ENCODE measurements at regions not wholly inside any gene's neighbourhood (a gene's known extent, or its start where the extent isn't known, plus 50 kb on each side); places are given as distances from the start of the nearest gene placed in this dataset.

DNA sequence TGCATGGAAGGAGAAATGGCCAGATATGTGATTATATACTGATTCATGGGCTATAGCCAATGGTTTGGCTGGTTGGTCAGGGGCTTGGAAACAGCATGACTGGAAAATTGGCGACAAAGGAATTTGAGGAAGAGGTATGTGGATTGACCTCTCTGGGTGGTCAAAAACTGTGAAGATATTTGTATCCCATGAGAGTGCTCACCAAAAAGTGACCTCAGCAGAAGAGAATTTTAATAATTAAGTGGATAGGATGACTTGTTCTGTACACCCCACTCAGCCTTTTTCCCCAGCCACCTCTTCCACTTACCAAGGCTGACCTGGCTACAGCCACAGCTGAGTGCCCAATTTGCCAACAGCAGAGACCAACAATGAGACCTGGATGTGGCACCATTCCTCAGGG, 146.7 kb downstream of the GPR37 start:
- TF ChIP-seq BRCA1 (IDR thresholded peaks at IDR 0.05; ENCODE audit: low read depth, low read length) (no peak), POLR2AphosphoS5 (IDR thresholded peaks at IDR 0.05; ENCODE audit: low read depth, low read length) (no peak), ASH2L (IDR thresholded peaks at IDR 0.05; ENCODE audit: low read length) (no peak), POLR2A (IDR thresholded peaks at IDR 0.05; ENCODE audit: control extremely low read depth in 1 of 2, low read depth in 2 of 2, low read length in 2 of 2) (no peak), TCF12 (IDR thresholded peaks at IDR 0.05; ENCODE audit: low read depth, low read length) (no peak)
- TF ChIP-seq, protein P1, sequence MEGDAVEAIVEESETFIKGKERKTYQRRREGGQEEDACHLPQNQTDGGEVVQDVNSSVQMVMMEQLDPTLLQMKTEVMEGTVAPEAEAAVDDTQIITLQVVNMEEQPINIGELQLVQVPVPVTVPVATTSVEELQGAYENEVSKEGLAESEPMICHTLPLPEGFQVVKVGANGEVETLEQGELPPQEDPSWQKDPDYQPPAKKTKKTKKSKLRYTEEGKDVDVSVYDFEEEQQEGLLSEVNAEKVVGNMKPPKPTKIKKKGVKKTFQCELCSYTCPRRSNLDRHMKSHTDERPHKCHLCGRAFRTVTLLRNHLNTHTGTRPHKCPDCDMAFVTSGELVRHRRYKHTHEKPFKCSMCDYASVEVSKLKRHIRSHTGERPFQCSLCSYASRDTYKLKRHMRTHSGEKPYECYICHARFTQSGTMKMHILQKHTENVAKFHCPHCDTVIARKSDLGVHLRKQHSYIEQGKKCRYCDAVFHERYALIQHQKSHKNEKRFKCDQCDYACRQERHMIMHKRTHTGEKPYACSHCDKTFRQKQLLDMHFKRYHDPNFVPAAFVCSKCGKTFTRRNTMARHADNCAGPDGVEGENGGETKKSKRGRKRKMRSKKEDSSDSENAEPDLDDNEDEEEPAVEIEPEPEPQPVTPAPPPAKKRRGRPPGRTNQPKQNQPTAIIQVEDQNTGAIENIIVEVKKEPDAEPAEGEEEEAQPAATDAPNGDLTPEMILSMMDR (IDR thresholded peaks at IDR 0.05; ENCODE audit: control extremely low read depth in 1 of 3, insufficient read depth in 1 of 3, low read depth in 1 of 3, low read length in 3 of 3), result no peak
